SK-N-MC (cell line): ENCODE measurements at regions not wholly inside any gene's neighbourhood (a gene's known extent, or its start where the extent isn't known, plus 50 kb on each side); places are given as distances from the start of the nearest gene placed in this dataset.

Source experiments
- EZH2 ChIP-seq: fragments of 200-600 bp; sonication (generic); IDR thresholded peaks from one replicate; pipeline ENCODE4 v1.6.1; 2017; ENCODE audit warnings: antibody characterized with exemption
- POLR2AphosphoS5 ChIP-seq: IDR thresholded peaks from 2 replicates; pipeline ENCODE4 v1.6.1; 2012; ENCODE audit warnings: mild to moderate bottlenecking, low read depth, low read length, borderline replicate concordance

DNA sequence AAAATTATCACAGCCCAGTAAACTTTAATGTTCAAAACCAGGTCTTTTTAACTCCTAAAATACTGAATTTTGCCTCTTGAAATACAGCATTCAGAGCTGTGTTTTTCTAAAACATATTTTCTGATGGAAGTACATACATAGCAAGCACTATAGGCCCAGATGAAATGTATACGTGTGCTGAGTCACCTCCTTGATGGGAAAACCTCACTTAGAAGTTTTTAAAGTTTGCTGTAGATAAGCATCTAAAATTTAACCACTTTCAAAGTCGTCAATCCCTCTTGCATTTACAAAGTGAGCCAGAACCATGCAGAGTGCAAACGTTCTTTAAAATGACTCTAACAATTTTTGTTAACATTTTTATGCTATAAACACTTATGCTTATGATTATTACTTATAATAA, 618.8 kb downstream of the RPS29 start:
- TF ChIP-seq EZH2 (no peak), POLR2AphosphoS5 (no peak)
